ENCODE measurements at regions not wholly inside any gene's neighbourhood (a gene's known extent, or its start where the extent isn't known, plus 50 kb on each side); places are given as distances from the start of the nearest gene placed in this dataset.

DNA sequence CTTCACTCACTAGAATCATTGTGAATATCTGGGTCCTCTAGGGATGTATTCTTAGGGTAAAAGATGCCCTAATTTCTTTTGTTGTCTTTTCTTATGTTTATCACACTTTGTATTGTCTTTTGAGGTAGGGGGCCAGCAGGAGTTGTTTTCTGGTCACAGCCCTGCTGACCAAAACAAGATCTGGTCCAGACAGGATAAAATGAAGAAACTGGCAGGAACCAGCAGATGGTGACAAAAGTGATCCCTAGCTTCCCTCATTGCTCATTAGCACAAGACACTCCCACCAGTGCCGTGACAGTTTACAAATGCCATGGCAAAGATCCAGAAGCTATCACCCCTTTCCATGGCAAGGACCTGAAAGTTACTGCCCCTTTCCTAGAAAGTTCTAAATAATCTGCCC, 81.7 kb upstream of the CCDC85A start:
- DNase-seq (no peak), ATAC-seq (no peak)

DNA sequence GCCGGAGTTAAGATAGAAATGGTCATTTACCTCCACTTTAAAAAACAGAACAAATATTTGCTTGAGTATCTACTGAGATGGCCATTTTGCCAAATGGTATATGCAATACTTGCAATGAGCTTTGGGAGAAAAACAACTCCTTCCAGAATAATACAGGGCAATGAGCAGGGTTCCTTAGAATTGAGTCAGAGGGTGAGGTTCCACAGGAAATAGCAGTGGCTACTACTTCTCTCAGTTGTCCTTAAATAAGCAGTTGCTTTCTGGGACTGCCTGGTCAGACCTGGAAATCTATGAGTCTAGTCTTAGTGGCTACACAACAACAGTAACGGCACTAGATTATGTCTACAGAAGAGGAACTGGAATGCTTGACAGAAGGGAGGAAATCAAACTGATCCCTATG, 80.9 kb upstream of the CCDC85A start:
- no peak for DNase-seq
- Histone ChIP-seq H3K4me1 (ENCODE audit: control insufficient read depth, insufficient read depth, low read length) (no peaks in the 10 kb centered on the region), H3K27me3 (ENCODE audit: control insufficient read depth, insufficient read depth) (no peaks in the 10 kb centered on the region), H3K4me3 (ENCODE audit: low read length) (no peak overlapping the region), H3K27ac (ENCODE audit: low read length) (no peak overlapping the region), H3K9me3 (ENCODE audit: control insufficient read depth, low read length) (no peaks in the 10 kb centered on the region)
- intact Hi-C loops (cut with DNase I) = no loop called here
- ATAC-seq = no peak
- WGBS = 81% methylated on average over 2 of the region's 2 CpGs

More for the DNA sequence above, 81.7 kb upstream of the CCDC85A start:
- Histone ChIP-seq H3K27ac (ENCODE audit: low read length) (no peak overlapping the region), H3K4me1 (ENCODE audit: control insufficient read depth, insufficient read depth, low read length) (no peaks in the 10 kb centered on the region), H3K9me3 (ENCODE audit: control insufficient read depth, low read length) (no peaks in the 10 kb centered on the region), H3K4me3 (ENCODE audit: low read length) (no peak overlapping the region), H3K27me3 (ENCODE audit: control insufficient read depth, insufficient read depth) (no peaks in the 10 kb centered on the region)
- 0% methylated on average over 1 of the region's 1 CpG for WGBS
- intact Hi-C loops (cut with DNase I) = no loop called here

DNA sequence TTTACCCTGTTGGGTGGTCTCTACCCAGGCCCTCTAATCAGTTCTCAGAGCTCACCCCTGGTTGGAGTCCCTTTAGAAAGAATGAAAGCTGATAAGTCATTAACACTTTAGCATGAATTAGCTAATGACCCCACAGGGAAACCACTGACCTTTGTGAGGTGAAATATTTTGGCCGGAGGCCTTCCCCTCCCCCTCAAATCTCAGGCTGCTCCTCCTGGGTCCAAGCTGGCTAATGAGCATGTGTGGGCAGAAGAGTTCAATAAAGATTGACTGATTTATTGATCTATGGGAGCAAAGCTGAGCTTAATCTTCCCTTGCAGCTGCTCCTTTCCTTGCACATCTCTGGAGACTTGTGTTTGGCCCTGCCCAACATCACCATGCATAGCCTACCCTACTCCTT, 78.8 kb upstream of the CCDC85A start:
- intact Hi-C loops (cut with DNase I) = no loop called here
- no peak for ATAC-seq

DNA sequence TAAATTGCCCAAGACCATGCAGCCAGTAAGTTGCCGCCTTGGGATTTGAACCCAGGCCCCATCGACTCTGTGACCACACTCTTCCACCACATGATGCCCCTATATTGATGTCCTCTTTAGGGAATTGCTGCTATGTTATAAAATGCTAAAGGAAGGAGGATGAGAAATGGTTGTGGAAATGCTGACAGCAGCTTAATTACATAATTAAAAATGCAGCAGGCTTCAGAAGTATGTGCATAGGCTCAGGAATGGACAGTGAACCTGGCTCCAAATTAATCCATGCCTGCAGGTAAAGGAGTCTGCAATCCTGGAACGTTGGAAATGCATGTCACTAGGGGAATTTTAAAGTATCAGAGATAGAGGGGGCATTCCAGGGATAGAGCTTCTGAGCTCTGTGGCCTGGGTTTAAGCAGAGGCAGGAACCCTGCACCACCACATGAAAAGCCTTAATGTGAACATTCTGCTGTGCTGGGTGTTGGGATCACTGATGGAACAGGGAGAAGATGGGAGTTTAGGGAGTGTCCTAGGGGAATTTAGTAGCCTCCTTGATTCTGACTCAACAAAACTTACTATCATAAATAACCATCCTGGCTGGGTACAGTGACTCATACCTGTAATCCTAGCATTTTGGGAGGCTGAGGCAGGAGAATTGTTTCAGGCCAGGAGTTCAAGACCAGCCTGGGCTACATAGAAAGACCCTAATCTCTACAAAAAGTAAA, 76.1 kb upstream of the CCDC85A start:
- no peak overlapping the region for H3K4me3 ChIP-seq (ENCODE audit: low read length)
- no peak for DNase-seq
- no peak for ATAC-seq
- no peak overlapping the region for H3K27ac ChIP-seq (ENCODE audit: low read length)
- intact Hi-C loops (cut with DNase I) = no loop called here
- WGBS = 66% methylated on average over 3 of the region's 3 CpGs
- H3K9me3 ChIP-seq (ENCODE audit: control insufficient read depth, low read length) = no peaks in the 10 kb centered on the region
- no peaks in the 10 kb centered on the region for H3K27me3 ChIP-seq (ENCODE audit: control insufficient read depth, insufficient read depth)
- H3K4me1 ChIP-seq (ENCODE audit: control insufficient read depth, insufficient read depth, low read length) = no peaks in the 10 kb centered on the region

More for the DNA sequence above, 78.8 kb upstream of the CCDC85A start:
- no peak for DNase-seq
- Histone ChIP-seq H3K4me3 (ENCODE audit: low read length) (no peak overlapping the region), H3K9me3 (ENCODE audit: control insufficient read depth, low read length) (no peaks in the 10 kb centered on the region), H3K27me3 (ENCODE audit: control insufficient read depth, insufficient read depth) (no peaks in the 10 kb centered on the region), H3K4me1 (ENCODE audit: control insufficient read depth, insufficient read depth, low read length) (no peaks in the 10 kb centered on the region), H3K27ac (ENCODE audit: low read length) (no peak overlapping the region)
- WGBS = 76% methylated on average over 1 of the region's 1 CpG

GRCh38 chr2:56108806-56109205, 75.0 kb upstream of the CCDC85A start:
- no peaks in the 10 kb centered on the region for H3K9me3 ChIP-seq (ENCODE audit: control insufficient read depth, low read length)
- DNase-seq = no peak
- H3K4me3 ChIP-seq (ENCODE audit: low read length) = no peak overlapping the region
- intact Hi-C loops (cut with DNase I) = no loop called here
- H3K27ac ChIP-seq (ENCODE audit: low read length) = no peak overlapping the region
- no peak for ATAC-seq
- 45% methylated on average over 2 of the region's 2 CpGs for WGBS
- no peaks in the 10 kb centered on the region for H3K27me3 ChIP-seq (ENCODE audit: control insufficient read depth, insufficient read depth)
- no peaks in the 10 kb centered on the region for H3K4me1 ChIP-seq (ENCODE audit: control insufficient read depth, insufficient read depth, low read length)

GRCh38 chr2:56109994-56110393, 73.8 kb upstream of the CCDC85A start:
- Histone ChIP-seq H3K4me3 (ENCODE audit: low read length) (no peak overlapping the region), H3K9me3 (ENCODE audit: control insufficient read depth, low read length) (no peaks in the 10 kb centered on the region), H3K4me1 (ENCODE audit: control insufficient read depth, insufficient read depth, low read length) (no peaks in the 10 kb centered on the region), H3K27ac (ENCODE audit: low read length) (no peak overlapping the region), H3K27me3 (ENCODE audit: control insufficient read depth, insufficient read depth) (no peaks in the 10 kb centered on the region)
- ATAC-seq (no peak), DNase-seq (no peak)
- intact Hi-C loops (cut with DNase I) = no loop called here

DNA sequence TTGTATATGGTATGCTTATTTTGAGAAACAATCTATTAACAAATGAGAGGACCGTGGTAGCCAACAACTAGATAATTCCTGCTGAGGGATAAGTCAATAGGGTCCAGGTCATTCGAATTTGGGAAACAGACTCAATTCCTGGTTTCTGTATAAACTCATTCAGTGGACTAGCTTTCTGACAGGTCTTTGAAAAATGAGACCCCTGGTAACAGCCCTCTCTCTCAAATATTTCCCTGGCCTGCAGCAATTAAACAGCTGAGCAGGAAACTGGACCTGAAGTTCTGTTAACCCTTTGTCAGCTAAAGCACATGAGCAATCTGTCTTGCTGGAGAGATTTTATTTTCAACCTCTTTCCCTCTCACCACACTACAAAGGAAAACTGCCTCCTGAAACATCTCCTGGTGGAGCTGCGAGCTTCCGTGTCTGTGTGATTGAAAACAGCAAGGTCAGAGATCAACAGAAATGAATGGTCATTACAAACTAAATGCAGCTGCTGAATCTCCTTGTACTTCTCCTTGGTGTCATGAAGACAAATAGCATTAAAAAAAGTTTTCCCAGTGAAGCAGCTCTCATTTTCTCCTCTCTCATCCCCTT, 70.3 kb upstream of the CCDC85A start:
- Histone ChIP-seq H3K9me3 (ENCODE audit: control insufficient read depth, low read length) (no peaks in the 10 kb centered on the region), H3K27me3 (ENCODE audit: control insufficient read depth, insufficient read depth) (no peaks in the 10 kb centered on the region), H3K27ac (ENCODE audit: low read length) (no peak overlapping the region), H3K4me1 (ENCODE audit: control insufficient read depth, insufficient read depth, low read length) (no peaks in the 10 kb centered on the region), H3K4me3 (ENCODE audit: low read length) (no peak overlapping the region)
- intact Hi-C loops (cut with DNase I) = no loop called here
- WGBS = 27% methylated on average over 4 of the region's 4 CpGs
- no peak for ATAC-seq
- DNase-seq = no peak

- whole genome bisulfite sequencing = 50% methylated on average over 4 of the region's 4 CpGs
- H3K4me3 ChIP-seq (ENCODE audit: low read length) = no peak overlapping the region
- DNase-seq = no peak
- intact Hi-C loops (cut with DNase I) = no loop called here
- H3K4me1 ChIP-seq (ENCODE audit: control insufficient read depth, insufficient read depth, low read length) = no peaks in the 10 kb centered on the region
- ATAC-seq = no peak
- no peaks in the 10 kb centered on the region for H3K9me3 ChIP-seq (ENCODE audit: control insufficient read depth, low read length)
- no peaks in the 10 kb centered on the region for H3K27me3 ChIP-seq (ENCODE audit: control insufficient read depth, insufficient read depth)
- H3K27ac ChIP-seq (ENCODE audit: low read length) = no peak overlapping the region
Observed at GRCh38 chr2:56117764-56118163, 66.0 kb upstream of the CCDC85A start.

DNA sequence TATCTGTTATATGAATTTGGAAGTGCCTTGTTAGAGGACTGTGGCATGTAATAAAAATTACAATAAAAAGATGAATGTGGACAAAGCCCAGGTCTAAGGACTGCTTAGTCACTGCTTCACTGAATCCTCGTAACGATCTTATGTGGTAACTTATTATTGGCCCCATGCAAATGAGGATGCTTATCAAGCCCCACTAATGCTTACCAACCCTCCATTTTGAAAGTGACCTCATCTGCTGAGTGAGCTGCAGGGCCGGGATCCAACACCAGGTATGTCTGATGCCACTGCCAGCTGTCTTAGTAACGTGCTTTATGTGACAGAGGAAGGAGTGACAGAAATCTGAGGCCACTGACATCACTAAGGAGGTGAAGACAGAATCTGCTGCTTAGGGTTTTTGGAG, 65.3 kb upstream of the CCDC85A start:
- 68% methylated on average over 4 of the region's 4 CpGs for WGBS

DNA sequence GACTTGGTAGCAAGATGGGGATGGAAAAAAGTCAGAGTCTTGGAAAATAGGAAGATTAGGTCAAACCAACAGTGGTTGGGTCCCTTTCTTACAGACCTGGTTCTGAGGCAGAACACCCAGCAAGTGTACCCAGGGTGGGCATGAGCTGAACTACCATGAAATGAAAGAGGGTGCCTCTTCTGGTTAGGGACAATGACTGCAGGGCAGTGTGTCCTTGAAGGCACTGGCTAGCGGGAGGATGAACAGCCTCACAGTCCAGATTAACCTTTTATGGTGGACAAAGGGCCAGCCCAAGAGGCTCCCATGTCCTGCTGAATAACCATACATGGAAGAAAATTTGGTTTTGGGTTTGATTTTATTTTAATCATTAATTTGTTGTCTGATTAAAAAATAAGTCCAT, 61.8 kb upstream of the CCDC85A start:
- no peak for DNase-seq

More for the DNA sequence above, 65.3 kb upstream of the CCDC85A start:
- intact Hi-C loops (cut with DNase I) = no loop called here
- ATAC-seq (no peak), DNase-seq (no peak)
- H3K4me3 ChIP-seq (ENCODE audit: low read length) = no peak overlapping the region
- no peak overlapping the region for H3K27ac ChIP-seq (ENCODE audit: low read length)
- H3K4me1 ChIP-seq (ENCODE audit: control insufficient read depth, insufficient read depth, low read length) = no peaks in the 10 kb centered on the region
- H3K9me3 ChIP-seq (ENCODE audit: control insufficient read depth, low read length) = no peaks in the 10 kb centered on the region
- H3K27me3 ChIP-seq (ENCODE audit: control insufficient read depth, insufficient read depth) = no peaks in the 10 kb centered on the region

DNA sequence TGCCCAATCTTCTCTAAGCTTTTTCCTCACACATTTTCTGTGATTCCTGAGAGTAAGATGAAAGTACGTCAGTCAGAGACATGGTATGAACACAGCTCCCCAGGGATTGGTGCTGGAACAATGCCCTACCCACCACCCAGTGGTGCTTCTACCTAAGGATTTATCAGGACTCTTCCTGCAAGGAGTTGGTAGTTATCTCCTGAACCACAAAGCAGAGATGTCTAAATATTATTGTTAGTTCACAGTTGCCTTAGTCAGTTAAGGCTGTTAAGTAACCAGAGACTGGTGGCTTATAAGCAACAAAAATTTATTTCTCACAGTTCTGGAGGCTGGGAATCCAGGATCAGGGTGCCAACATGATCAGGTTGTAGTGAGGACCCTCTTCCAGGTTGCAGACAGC, 60.3 kb upstream of the CCDC85A start:
- 75% methylated on average over 1 of the region's 1 CpG for WGBS
- no peaks in the 10 kb centered on the region for H3K4me1 ChIP-seq (ENCODE audit: control insufficient read depth, insufficient read depth, low read length)
- intact Hi-C loops (cut with DNase I) = no loop called here
- no peaks in the 10 kb centered on the region for H3K27me3 ChIP-seq (ENCODE audit: control insufficient read depth, insufficient read depth)
- no peaks in the 10 kb centered on the region for H3K9me3 ChIP-seq (ENCODE audit: control insufficient read depth, low read length)
- H3K4me3 ChIP-seq (ENCODE audit: low read length) = no peak overlapping the region
- no peak for DNase-seq
- no peak for ATAC-seq
- no peak overlapping the region for H3K27ac ChIP-seq (ENCODE audit: low read length)

More for the DNA sequence above, 61.8 kb upstream of the CCDC85A start:
- ATAC-seq = no peak
- no peaks in the 10 kb centered on the region for H3K4me1 ChIP-seq (ENCODE audit: control insufficient read depth, insufficient read depth, low read length)
- H3K27me3 ChIP-seq (ENCODE audit: control insufficient read depth, insufficient read depth) = no peaks in the 10 kb centered on the region
- intact Hi-C loops (cut with DNase I) = no loop called here
- no peak overlapping the region for H3K4me3 ChIP-seq (ENCODE audit: low read length)
- 74% methylated on average over 1 of the region's 1 CpG for WGBS
- H3K27ac ChIP-seq (ENCODE audit: low read length) = no peak overlapping the region
- H3K9me3 ChIP-seq (ENCODE audit: control insufficient read depth, low read length) = no peaks in the 10 kb centered on the region
